H1 (cell line): ENCODE measurements at regions not wholly inside any gene's neighbourhood (a gene's known extent, or its start where the extent isn't known, plus 50 kb on each side); places are given as distances from the start of the nearest gene placed in this dataset.

Experiments used
- CHD2 ChIP-seq: IDR thresholded peaks from 2 replicates; pipeline ENCODE4 v1.6.1; 2012; ENCODE audit warnings: low read length, improper control_type of control experiment
- EP300 ChIP-seq, 2 experiments: IDR thresholded peaks; 1 replicate in 1 of 2; 2 replicates in 1 of 2; pipeline ENCODE4 v1.6.1; 2011 to 2012; ENCODE audit warnings: low read depth in 2 of 2, low read length in 2 of 2, mild to moderate bottlenecking in 2 of 2, borderline replicate concordance in 1 of 2, inconsistent platforms in 1 of 2, moderate library complexity in 1 of 2
- HDAC2 ChIP-seq, 2 experiments: fragments of 300-600 bp in 1 of 2; sonication (generic) in 1 of 2; IDR thresholded peaks; 2 replicates each; pipeline ENCODE4 v1.6.1; 2011 to 2012; ENCODE audit warnings: low read depth in 2 of 2, low read length in 2 of 2, mild to moderate bottlenecking in 2 of 2, moderate library complexity in 2 of 2, borderline replicate concordance in 1 of 2, inconsistent platforms in 1 of 2
- JUND ChIP-seq: IDR thresholded peaks from 2 replicates; pipeline ENCODE4 v1.6.1; 2011; ENCODE audit warnings: mild to moderate bottlenecking, improper control_type of control experiment, low read length
- TBP ChIP-seq: IDR thresholded peaks from 2 replicates; pipeline ENCODE4 v1.6.1; 2011; ENCODE audit warnings: low read depth, low read length, improper control_type of control experiment
- TF ChIP-seq, protein P1 (sequence below), 3 experiments: IDR thresholded peaks; 1 replicate in 2 of 3; 2 replicates in 1 of 3; pipeline versions ENCODE4 v1.5.1 to v1.6.1; 2011; ENCODE audit warnings: low read length in 3 of 3, mild to moderate bottlenecking in 3 of 3, inconsistent platforms in 2 of 3, low read depth in 1 of 3, moderate library complexity in 1 of 3; ENCODE audit not compliant: insufficient read depth in 1 of 3; ENCODE audit errors: control extremely low read depth in 1 of 3

DNA sequence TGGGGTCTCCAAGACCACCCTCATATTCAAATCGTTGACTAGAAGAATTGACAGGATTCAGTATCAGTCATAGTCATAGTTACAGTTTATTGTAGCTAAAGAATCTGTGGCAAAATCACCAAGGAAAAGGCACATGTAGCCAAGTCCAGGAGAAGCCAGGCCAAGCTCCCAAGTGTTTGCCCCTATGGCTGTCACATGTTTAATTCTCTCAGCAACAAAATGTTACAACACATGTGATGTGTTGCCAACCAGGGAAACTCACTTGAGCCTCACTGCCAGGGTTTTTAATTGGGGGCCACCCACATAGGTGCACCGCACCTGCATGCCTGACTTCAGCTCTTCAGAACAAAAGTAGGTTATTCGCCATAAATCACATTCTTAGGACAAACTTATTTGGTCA, 1030.9 kb upstream of the CELF2 start:
- TF ChIP-seq TBP = no peak
- TF ChIP-seq, protein P1, sequence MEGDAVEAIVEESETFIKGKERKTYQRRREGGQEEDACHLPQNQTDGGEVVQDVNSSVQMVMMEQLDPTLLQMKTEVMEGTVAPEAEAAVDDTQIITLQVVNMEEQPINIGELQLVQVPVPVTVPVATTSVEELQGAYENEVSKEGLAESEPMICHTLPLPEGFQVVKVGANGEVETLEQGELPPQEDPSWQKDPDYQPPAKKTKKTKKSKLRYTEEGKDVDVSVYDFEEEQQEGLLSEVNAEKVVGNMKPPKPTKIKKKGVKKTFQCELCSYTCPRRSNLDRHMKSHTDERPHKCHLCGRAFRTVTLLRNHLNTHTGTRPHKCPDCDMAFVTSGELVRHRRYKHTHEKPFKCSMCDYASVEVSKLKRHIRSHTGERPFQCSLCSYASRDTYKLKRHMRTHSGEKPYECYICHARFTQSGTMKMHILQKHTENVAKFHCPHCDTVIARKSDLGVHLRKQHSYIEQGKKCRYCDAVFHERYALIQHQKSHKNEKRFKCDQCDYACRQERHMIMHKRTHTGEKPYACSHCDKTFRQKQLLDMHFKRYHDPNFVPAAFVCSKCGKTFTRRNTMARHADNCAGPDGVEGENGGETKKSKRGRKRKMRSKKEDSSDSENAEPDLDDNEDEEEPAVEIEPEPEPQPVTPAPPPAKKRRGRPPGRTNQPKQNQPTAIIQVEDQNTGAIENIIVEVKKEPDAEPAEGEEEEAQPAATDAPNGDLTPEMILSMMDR (IDR thresholded peaks at IDR 0.05; ENCODE audit: control extremely low read depth in 1 of 3, insufficient read depth in 1 of 3, low read depth in 1 of 3, low read length in 3 of 3) = no peak
- TF ChIP-seq EP300 (IDR thresholded peaks at IDR 0.05; ENCODE audit: borderline replicate concordance in 1 of 2, low read depth in 2 of 2, low read length in 2 of 2) = no peak
- no peak for TF ChIP-seq JUND
- no peak for TF ChIP-seq CHD2
- no peak for TF ChIP-seq HDAC2 (IDR thresholded peaks at IDR 0.05; ENCODE audit: borderline replicate concordance in 1 of 2, low read depth in 2 of 2, low read length in 2 of 2)
